Limb (tissue), 2 donors: ENCODE measurements at regions not wholly inside any gene's neighbourhood (a gene's known extent, or its start where the extent isn't known, plus 50 kb on each side); places are given as distances from the start of the nearest gene placed in this dataset.
"Not testable (repeated sequence)": the region's sequence is repeated elsewhere in the genome, so short reads cannot be mapped to it uniquely, and the experiment has no call there.

Source experiments
- DNase-seq, 2 donors: peaks; one replicate each; pipeline ENCODE4 v3.0.0-alpha.2; 2016; ENCODE audit errors: extremely low spot score in 2 of 2

DNA sequence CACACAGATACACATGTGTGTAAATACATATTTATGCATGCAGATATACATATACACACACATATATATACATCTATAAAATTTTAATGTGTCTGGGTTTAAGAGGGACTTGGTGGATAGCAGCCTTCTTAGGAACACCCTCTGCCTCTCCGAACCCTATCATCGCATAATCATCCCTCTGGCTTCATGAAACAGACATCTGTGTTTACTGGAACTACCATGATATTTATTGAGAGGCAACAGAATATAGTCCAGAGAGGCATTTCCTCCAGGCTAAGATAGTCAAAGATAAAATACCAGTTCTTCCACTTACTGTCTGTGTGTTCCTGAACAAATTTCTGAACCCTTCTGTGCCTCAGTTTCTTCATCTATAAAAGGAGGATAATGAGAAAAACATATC is 239.0 kb upstream of the FANCL start:
- no peak for DNase-seq

DNA sequence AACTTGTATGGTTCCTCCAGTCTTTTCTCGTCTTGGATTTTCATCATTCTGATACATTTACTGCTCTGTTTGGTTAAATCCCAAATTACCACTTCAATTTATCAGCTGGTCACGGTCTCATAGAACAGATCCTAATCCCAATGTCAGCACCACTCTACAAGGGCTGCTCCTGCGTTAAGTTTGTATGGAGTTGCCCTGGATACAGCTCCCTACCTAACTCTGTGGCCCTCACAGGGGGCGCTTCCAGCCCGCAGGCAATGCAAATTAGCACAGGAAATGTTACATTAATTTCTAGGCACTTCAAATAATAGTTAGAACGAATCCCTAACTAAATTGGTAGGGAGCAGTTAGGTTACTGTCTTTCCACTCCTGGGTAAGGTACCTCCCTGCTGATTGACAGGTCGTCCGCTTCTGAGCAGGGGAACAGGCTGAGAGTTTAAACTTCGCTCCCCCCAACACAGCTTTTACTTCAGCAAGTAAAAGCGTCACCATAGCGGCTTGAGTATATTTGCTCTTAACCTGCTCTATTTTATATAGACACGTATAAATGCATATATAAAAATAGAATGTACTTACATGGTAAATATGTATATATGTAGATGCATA is 238.5 kb upstream of the FANCL start:
- DNase-seq, result no peak

DNA sequence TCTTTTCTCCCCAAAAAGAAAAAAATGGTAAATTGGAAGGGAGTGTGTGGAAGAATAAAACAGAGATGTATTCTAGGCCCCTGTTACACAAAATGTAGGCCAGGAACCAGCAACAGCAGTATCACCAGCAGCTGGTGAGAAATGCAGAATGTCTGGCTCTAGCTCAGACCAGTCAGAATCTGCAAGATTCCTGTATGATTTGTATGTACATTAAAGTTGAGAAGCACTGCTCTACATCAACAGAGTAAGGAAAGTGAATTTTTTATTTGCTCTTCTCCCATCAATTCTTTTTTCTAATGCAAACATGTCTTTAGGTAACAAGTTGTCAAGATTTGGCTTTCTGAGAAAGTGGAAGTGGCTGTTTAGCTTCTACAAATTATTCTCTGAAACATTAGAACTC is 235.4 kb upstream of the FANCL start:
- DNase-seq, result no peak

DNA sequence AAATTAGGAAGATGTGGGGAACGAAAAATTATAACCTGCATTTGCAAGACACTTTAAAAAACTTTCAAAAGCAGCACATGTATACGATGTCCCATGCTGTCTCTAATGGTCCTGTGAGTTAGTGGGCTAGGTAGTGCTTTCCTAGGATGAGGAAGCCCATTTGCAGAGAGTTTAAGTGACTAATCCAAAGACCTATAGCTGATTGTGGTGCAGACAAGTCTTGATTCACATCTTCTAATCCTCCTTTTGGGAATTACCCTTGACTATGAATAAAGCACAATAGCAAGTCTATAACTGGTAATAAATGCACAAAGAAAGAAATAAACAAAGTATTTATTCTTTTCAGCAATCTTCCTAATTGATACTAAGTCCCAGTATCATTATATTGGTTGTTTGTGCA is 234.6 kb upstream of the FANCL start:
- no peak for DNase-seq

DNA sequence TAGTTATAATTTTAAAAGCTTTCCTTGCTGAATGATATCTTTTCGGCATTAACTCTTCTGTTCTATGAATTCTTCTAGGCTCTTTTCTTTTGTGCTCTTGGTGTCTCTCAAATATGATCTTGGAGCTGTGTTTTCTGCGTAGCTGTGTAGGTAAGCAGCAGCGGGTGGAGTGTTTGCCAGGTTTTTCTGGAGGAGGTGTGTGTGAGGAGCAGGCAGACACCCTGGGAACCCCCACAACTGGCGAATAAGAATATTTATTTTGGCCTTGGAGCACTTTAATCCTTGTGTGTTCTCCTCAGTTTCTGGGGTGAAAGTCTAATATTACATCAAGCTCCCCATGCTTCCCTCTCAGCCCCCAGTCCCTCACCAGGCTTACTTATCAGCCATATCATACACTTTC is 232.0 kb upstream of the FANCL start:
- no peak for DNase-seq

DNA sequence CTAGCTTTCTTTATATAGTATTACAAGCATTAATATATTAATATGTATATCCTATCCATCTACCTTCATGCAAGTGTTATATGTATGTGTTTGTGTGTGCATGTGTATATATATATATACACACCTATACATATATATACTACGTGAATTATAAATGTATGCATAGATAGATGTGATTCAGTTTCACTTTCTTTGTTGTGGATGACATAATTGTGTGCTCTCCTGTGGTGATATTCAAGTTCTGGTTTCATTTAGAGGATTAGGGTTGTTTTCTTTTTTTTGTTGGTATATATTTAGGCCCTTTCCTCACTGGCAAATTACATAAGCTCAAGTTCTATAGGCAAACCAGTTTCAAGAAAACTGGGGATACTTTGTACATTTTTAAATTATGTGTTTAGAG is 225.7 kb upstream of the FANCL start:
- DNase-seq, result no peak

DNA sequence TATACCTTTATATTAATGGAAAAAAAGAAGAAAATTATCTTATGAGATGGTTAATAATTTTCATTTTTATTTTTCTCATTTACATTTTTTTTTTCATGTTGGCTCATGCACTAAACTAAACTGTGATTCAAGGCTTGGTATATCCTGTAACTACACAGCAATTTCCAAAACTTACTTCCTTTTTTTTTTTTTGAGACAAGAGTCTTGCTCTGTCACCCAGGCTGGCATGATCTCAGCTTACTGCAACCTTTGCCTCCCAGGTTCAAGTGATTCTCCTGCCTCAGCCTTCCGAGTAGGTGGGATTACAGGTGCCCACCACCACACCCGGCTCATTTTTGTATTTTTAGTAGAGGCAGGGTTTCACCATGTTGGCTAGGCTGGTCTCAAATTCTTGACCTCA is 224.9 kb upstream of the FANCL start:
- DNase-seq, result not testable (repeated sequence)

DNA sequence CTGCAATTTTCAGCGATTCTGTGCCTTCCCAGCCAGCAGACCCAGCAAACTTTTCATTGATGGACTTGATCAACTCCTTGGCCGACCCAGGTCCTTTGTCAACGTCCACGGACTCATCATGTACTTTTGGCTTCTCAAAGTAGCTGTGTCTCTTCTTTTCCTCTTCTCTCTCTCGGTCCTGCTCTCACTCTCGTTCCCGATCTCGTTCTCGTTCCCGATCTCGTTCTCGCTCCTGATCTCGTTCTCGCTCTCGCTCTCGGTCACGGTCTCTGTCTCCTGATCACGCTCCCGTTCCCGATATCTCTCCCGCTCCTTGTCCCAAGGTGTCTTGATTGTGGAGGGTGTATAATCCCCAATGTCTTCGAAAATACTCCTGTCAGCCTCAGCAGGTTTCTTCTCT is 219.5 kb upstream of the FANCL start:
- DNase-seq, result no peak

DNA sequence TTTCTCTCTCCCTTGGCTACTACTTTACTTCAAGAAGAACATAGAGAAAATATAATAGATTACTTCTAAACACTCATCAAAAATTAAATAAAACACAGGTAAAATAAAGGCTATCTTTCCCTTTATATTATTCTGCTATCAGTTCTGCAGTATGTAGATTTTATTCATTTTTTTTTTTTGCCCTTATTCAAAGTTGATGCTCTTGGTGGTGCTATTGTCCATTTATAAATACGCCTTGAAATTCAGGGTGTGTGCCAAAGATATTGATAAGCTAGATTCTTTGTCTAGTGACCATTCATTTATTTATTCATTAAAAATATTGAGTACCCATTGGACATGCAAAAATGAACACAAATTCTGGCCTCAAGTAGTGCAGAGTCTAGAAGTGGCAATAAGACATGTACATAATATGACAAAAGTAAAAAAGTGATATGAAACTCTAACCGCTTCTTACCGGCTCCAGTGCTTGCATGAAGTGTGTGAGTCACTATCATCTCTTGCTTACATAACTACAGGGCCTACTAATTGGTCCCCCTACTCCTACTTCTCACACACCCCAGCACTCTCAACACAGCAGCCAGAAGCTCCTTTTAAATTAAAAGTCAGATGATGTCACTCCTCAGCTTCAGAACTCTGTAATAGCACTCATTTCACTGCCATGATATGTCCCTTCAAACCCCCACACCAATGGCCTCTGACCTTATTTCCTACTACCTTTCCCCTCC is 208.3 kb upstream of the FANCL start:
- DNase-seq, result no peak

DNA sequence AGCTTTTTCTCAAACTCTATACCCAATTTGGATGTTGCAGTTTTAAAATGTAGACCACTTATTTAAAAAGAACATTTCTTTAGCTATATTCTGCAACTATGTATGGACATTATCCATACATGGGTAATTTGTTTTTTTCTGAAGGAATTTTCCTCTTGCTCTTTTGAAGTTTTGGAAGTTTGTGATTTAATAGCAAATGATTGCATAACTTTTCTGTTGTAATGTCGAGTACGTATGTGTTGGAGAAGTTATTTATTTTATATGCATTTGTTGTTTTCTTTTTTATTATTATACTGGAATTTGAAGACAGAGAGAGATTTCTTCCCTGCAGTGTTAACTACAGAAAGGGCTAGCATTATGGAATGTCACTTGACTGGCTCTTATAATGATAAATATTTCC is 207.7 kb upstream of the FANCL start:
- no peak for DNase-seq

DNA sequence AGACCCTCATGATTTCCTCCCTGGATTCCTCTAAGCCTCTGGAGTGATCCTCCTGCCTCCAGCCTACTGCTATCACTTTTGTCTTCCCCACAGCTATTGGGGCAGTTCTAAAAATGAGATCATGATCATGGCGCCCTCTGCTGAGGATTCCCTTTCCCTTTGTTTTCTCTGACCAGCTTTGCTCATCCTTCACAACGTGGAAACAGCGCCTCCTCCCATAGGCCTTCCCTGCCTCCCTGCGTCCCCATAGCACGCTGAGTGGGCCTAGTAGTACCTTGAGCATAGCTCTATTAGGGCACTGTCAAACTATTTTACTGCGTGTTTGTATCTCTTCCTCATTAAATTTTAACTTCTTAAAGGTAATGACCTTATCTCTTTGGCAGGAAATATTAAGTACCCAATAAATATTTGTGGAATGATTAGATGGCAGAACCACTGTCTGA is 207.0 kb upstream of the FANCL start:
- DNase-seq, result peak; percentile 26 to 62

DNA sequence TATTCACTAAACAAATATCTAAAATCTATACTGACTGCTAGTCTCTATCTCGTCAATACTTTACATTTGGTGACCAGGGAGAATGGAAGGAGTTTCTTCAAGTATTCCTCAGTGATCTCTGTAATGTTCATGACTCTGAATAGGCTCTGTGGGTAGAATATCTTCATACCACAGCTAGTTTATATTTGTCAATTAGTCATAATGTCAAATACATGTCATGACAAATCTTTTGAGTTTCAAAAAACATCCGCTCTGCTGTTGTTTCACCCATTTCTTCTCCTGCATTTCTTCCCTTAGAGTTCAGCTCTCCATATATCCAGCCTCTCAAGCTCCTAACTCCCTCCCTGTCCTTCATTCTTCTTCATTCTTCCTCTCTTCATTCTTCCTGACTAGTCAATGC is 206.5 kb upstream of the FANCL start:
- no peak for DNase-seq

DNA sequence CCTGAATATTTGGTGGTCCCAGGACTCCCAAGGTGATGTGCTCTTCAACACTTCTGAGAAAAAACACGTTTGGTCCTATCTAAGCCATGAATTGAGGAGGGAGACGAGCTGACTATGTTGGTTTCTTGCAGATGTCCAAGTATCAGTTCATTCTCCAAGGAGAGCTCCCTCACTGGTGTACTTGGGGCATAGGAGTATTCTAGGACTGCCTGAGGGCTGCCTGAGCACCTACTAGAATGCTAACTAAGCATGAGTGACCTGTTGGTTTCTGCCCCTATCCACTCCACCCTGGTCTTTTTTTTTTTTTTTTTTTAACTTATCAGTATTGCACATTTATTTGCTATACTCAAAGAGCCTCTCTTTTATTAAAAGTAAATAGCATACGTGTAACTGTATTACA is 200.5 kb upstream of the FANCL start:
- no peak for DNase-seq

DNA sequence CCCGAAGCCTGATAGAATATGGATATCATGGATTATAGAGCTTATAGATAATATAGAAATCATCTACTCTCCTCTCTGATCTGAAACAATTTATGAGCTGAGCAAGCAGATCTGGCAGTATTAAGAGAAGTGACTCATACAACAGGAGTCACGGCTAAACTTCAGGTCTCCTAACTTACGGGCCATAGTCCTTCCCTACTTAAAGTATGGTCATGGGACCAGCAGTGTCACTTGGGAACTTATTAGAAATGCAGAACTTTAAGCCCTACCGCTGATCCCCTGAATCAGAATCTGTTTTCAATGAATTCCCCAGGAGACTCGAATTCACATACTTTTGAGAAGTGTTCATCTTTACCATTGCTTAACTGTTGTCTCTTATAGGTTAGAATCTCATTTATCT is 195.7 kb upstream of the FANCL start:
- DNase-seq, result no peak

DNA sequence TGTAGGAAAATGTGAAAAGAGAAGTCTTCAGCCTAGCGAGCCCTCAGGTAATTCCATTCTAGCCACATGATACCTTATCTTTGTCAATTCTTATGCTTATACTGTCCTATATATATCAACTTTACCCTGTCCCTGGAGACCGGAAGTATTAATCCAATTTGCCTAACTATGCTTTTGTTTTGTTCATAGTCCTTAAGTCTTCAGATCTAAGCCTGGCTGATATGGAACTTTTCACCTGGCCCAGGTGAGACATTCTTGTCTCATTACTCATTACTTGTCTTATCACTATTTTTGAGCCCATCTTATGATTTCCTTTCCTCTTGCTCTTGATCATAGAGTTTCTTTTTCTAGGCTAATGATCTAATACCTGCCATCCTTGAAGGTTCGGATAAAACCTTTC is 194.1 kb upstream of the FANCL start:
- DNase-seq, result no peak

DNA sequence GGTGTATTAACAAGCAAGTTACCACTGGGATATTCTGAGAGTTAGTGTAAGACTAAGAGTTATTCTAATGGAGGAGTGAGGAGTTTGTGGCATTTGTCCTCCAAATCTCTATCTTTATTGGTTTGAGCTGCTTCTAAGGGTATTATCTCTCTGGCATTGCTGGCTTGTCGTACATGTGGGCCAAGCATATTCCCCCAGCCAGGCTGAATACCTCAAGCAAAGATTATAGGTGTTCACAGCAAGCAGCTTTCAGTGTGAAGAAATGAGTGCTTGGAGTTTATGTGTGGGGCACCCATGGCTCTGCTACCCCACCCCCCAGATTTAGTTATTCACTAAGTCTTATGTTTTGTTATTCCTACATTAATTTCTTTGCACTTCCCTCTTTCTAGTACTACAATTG is 193.6 kb upstream of the FANCL start:
- no peak for DNase-seq

DNA sequence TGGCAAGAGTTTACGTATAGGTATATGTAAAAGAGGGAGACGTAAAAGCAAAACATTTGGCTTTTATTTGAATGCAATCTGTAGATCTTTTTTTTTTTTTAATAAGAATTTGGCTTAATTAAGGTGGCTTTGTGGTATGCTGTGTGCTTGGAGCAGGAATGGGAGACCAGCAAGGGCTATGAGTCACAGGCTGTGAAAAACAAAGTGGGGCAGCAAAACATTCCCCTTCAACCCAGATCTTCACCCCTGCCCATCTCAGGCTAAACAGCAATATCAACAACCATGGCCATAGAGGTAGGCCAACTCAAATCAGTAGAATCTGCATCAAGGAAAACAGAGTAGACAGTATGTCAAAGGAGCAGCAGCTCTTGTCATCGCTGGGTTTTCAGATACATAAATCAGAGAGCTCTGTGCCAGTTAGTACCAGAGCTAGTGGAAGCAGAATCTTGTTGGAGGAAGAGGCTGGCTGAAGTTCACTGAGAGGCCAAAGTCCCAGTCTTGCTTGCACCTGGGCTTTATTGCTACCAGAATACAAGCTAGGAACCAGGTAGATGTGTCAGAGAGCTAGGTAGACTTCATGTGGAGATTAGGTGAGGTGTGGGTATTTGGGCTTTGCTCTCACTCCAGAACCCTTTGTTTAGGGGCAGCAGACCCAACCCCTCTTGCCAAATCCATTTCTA is 191.5 kb upstream of the FANCL start:
- no peak for DNase-seq

DNA sequence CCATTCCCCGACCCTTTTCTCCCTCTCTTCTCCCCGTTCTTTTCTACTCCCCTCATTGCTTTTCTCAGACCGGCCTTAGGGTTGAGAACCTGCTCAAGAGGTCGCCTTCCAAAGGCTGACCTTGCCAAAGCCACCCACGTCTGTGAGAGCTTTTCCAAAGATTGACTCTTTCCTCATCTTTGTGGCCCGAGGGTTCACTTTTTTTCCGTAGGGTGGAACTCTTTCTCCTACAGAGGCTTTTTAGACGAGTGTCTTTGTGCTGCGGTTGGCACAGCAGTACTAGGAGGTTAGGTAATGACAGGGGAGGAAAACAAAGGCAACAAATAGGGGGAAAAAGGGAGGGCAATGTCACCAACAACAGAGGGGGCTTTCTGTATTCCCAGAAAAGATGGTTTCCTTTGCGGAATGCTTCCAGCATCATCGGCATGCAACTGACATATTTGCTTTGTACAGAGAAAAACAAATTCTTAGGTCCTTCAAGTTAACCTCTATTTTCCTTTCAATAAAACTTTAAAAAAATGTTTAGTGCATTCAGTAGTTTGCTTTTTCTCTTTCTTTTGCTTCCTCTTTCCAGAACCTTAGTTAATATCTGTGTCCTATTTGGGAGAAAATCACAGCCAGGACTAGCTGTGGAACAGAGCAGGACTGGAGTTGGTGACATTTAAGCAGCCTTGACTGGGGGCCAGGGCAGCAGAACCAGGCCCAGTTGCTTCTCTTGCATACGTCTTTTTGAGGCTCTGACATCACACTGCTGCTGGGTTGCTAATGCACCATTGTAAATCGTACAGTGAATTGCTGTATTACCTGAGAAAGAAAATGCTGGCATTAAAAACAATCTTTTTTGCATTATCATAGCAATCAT is 188.1 kb upstream of the FANCL start:
- DNase-seq, result peak in 1 of 2 donors; percentile 28

DNA sequence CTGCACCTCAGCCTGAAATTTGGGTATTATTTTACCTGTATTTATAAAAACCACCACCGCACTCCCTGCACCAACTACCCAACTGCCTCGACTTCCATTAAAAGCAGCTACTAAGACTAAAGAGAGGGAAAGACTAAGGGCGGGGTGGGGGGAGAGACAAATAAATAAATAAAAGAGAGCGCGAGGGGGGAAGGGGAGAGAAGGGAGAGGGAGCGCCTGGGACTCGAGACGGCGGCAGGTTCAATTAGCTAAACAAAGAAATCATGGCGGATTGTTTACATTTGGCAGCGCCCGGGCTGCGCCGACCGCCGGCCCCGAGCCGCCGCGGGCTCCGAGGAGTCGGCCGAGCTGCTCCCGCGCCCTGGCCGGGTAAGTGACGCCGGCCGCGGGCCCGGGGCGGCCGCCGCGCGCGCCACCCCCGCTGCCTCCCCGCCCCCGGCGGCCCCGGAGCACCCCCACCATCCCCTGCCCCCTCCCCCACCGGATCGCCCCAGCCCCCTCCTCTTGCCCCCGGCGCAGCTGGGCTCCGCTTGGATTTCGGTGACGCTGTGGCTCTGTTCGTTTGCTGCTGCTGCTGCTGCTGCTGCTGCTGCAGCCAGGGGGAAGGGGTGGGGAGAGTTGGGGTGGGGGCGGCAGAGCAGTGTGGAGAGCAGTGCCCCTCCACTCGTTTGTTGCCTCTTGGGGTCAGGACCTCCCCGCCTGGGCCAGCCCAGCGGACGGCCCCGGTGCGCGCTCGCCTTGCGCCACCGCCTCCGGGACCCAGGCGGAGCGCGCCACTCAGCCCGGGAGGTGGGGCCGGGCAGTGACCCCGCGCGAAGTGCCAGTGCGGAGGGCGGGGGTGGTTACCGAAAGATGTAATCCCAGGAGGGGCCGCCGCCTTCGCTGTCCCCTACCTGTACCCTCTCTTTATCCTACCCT is 187.2 kb upstream of the FANCL start:
- DNase-seq, result peak; percentile 53 to 84

DNA sequence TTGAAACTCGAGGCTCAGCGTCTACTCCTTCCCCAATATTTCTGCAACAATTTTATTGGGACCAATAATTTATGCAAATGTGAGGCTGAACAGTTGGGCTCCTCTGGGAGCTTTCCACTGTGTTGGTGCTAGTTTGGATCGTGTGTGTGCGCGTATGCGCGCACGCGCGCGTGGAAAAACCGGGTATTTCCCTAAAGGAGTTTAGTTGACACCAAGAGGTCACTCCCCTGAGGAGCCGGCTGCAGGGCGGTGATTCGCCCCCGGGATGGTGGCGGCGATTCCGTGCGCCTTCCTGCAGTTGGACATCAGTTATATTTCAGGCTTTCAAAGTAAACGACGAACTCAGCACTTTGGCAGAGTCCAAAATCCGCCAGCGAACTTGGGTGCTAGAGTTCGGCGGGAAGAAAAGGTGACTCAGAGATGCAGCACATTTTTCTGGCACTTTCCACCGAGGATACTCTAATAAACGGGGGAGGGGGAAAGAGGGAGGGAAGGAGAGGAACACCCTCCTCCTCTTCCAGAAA is 186.5 kb upstream of the FANCL start:
- DNase-seq, result peak; percentile 36 to 71

DNA sequence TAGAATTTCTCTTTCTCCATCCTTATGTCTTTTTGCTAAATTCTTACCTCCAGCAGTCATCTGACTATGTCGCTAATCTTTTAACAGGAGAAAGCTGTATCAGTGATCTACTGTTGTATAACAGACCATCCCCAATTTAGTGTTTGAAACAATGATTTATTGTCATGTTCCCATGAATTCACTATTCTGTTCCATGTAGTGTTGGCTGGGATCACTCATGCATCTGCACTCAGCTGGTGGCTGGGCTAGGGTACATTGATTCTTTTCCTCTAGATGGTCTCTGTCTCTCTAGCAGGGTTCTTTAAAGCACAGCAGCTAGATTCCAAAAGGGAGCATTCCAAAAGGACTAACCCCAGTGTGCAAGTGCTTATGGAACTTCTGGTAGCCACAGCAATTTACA is 184.2 kb upstream of the FANCL start:
- no peak for DNase-seq
